Liver (tissue), 3 donors: ENCODE measurements at regions not wholly inside any gene's neighbourhood (a gene's known extent, or its start where the extent isn't known, plus 50 kb on each side); places are given as distances from the start of the nearest gene placed in this dataset.

ENCODE experiments used
- CTCF ChIP-seq: fragments of 150-350 bp; IDR thresholded peaks from 2 replicates; pipeline ENCODE4 v1.5.1; 2017; ENCODE audit warnings: improper control_type of control experiment, low read depth, low read length; ENCODE audit not compliant: missing input control
- HNF4A ChIP-seq, 2 donors: conservative IDR thresholded peaks; 2 replicates each; pipeline ENCODE4 v1.6.1; 2016; ENCODE audit warnings: antibody characterized with exemption in 2 of 2, mild to moderate bottlenecking in 2 of 2
- MAX ChIP-seq: IDR thresholded peaks from 2 replicates; pipeline ENCODE4 v1.6.1; 2016; ENCODE audit warnings: antibody characterized with exemption
- RAD21 ChIP-seq, 2 donors: IDR thresholded peaks; 2 replicates each; pipeline ENCODE4 v1.6.1; 2016; ENCODE audit warnings: antibody characterized with exemption in 2 of 2, mild to moderate bottlenecking in 2 of 2
- RXRA ChIP-seq, 2 donors: IDR thresholded peaks; 2 replicates each; pipeline ENCODE4 v1.6.1; 2017 to 2018; ENCODE audit warnings: antibody characterized with exemption in 2 of 2, mild to moderate bottlenecking in 1 of 2
- TAF1 ChIP-seq: conservative IDR thresholded peaks from 2 replicates; pipeline ENCODE4 v1.6.1; 2016; ENCODE audit warnings: antibody characterized with exemption, mild to moderate bottlenecking
- ZBTB33 ChIP-seq: IDR thresholded peaks from 2 replicates; pipeline ENCODE4 v1.6.1; 2016; ENCODE audit warnings: antibody characterized with exemption
- TF ChIP-seq, protein P1 (sequence below): IDR thresholded peaks from 2 replicates; pipeline ENCODE4 v1.6.1; 2016; ENCODE audit warnings: antibody characterized with exemption, mild to moderate bottlenecking
- donor health status: healthy.
- donor health status: healthy.

- TF ChIP-seq CTCF (no peak), TAF1 (no peak), HNF4A (conservative IDR thresholded peaks at IDR 0.05) (no peak), RAD21 (IDR thresholded peaks at IDR 0.05) (no peak), ZBTB33 (no peak), RXRA (IDR thresholded peaks at IDR 0.05) (no peak), MAX (no peak)
- TF ChIP-seq, protein P1, sequence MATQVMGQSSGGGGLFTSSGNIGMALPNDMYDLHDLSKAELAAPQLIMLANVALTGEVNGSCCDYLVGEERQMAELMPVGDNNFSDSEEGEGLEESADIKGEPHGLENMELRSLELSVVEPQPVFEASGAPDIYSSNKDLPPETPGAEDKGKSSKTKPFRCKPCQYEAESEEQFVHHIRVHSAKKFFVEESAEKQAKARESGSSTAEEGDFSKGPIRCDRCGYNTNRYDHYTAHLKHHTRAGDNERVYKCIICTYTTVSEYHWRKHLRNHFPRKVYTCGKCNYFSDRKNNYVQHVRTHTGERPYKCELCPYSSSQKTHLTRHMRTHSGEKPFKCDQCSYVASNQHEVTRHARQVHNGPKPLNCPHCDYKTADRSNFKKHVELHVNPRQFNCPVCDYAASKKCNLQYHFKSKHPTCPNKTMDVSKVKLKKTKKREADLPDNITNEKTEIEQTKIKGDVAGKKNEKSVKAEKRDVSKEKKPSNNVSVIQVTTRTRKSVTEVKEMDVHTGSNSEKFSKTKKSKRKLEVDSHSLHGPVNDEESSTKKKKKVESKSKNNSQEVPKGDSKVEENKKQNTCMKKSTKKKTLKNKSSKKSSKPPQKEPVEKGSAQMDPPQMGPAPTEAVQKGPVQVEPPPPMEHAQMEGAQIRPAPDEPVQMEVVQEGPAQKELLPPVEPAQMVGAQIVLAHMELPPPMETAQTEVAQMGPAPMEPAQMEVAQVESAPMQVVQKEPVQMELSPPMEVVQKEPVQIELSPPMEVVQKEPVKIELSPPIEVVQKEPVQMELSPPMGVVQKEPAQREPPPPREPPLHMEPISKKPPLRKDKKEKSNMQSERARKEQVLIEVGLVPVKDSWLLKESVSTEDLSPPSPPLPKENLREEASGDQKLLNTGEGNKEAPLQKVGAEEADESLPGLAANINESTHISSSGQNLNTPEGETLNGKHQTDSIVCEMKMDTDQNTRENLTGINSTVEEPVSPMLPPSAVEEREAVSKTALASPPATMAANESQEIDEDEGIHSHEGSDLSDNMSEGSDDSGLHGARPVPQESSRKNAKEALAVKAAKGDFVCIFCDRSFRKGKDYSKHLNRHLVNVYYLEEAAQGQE = no peak
Measured at GRCh38 chr18:60146220-60146960, 226.2 kb downstream of the MC4R start.
